ENCODE measurements at regions not wholly inside any gene's neighbourhood (a gene's known extent, or its start where the extent isn't known, plus 50 kb on each side); places are given as distances from the start of the nearest gene placed in this dataset.

- intact Hi-C loops (cut with DNase I; ENCODE audit: low total_unique reads): no loop called here
- TF ChIP-seq POLR2A (IDR thresholded peaks at IDR 0.05) (no peak), CTCF (IDR thresholded peaks at IDR 0.05) (no peak)
- WGBS, 2 donors: 36 to 92% methylated on average over 1 of the region's 1 CpG
Observed at GRCh38 chr13:95352486-95352885, 51.2 kb upstream of the ABCC4 start.

GRCh38 chr13:95354156-95354555 lies 52.9 kb upstream of the ABCC4 start:
- H3K4me1 ChIP-seq: no peaks in the 10 kb centered on the region
- intact Hi-C loops (cut with DNase I; ENCODE audit: low total_unique reads): no loop called here
- no peak overlapping the region for H3K27ac ChIP-seq
- DNase-seq: no peak
- no peak for TF ChIP-seq POLR2A (IDR thresholded peaks at IDR 0.05)
- no peak for TF ChIP-seq CTCF (IDR thresholded peaks at IDR 0.05)
- no peaks in the 10 kb centered on the region for H3K27me3 ChIP-seq
- H3K4me3 ChIP-seq: no peak overlapping the region
- H3K36me3 ChIP-seq (ENCODE audit: low read depth, missing control alignments): no peaks in the 10 kb centered on the region
- 65 to 91% methylated on average over 2 of the region's 2 CpGs for WGBS, 2 donors
- H3K9me3 ChIP-seq: no peaks in the 10 kb centered on the region

More at GRCh38 chr13:95352486-95352885, 51.2 kb upstream of the ABCC4 start:
- no peaks in the 10 kb centered on the region for H3K4me1 ChIP-seq
- no peaks in the 10 kb centered on the region for H3K9me3 ChIP-seq
- no peak overlapping the region for H3K4me3 ChIP-seq
- H3K36me3 ChIP-seq (ENCODE audit: low read depth, missing control alignments): no peaks in the 10 kb centered on the region
- no peak for DNase-seq
- H3K27me3 ChIP-seq: no peaks in the 10 kb centered on the region
- H3K27ac ChIP-seq: no peak overlapping the region

DNA sequence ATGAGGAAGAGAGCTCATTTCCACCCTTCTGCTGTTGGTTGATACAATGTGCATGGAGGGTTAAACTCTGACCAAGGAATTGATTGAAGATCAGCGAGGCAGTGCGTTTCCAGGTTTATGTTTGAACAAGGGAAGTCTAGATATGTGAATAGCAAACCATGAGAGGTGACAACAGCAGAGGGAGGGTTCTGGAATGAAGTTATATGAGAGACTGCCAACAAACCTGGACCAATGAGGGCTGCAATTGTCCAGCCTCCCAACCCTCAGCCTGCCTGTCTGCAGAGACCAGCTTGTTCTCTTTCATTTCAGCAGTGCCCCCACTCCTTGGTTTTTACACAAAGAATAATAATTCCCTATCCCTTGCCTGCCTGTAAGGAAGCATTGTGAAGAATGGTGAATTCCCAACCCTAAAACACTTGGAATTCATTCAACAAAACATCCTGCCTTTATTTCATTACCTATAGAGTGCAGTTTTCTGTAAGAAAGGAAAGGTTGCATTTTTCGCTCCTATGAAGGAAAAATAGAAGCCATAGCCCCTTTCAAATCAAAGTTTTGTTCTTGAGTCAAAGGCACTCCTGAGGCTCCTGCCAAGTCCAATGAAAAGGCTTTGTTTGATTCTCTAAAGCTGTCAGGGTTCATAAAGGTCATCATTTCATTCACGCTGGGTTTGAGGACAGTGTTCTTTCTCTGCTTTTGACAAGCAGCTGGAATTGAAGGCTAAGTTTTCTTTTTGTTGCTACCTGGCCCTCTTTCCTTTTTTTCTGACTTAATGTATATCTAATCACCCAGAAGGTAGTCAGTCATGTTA lies 53.6 kb upstream of the ABCC4 start:
- no peak for TF ChIP-seq CTCF (IDR thresholded peaks at IDR 0.05)
- no peak for TF ChIP-seq POLR2A (IDR thresholded peaks at IDR 0.05)

DNA sequence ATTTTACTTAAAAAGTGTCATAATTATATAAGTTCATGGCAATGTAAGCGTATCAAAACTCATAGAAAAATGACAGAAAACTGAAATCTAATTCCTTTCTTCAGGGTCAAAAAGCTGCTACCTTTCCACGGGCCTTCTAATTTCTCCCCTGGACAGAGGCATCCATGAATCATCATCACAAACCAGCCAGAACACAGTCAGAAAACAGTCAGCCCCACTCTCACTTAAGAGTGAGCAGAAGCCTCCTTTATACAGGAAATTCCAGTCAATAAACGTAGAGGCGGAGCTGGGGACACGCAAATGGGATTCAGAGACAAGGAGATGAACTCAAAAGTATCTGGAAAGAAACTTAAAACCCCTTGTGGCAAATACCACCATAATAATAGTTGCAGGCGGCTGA lies 54.2 kb upstream of the ABCC4 start:
- intact Hi-C loops (cut with DNase I; ENCODE audit: low total_unique reads): no loop called here
- 80 to 82% methylated on average over 6 of the region's 6 CpGs for WGBS, 2 donors
- Histone ChIP-seq H3K27ac (no peak overlapping the region), H3K4me1 (no peaks in the 10 kb centered on the region), H3K9me3 (no peaks in the 10 kb centered on the region), H3K27me3 (no peaks in the 10 kb centered on the region), H3K4me3 (no peak overlapping the region), H3K36me3 (ENCODE audit: low read depth, missing control alignments) (no peaks in the 10 kb centered on the region)
- DNase-seq: no peak
- TF ChIP-seq POLR2A (IDR thresholded peaks at IDR 0.05) (no peak), CTCF (IDR thresholded peaks at IDR 0.05) (no peak)

More for the DNA sequence above, 53.6 kb upstream of the ABCC4 start:
- 58 to 69% methylated on average over 4 of the region's 4 CpGs for WGBS, 2 donors
- no peak overlapping the region for H3K27ac ChIP-seq
- no peaks in the 10 kb centered on the region for H3K4me1 ChIP-seq
- no peaks in the 10 kb centered on the region for H3K27me3 ChIP-seq
- DNase-seq: no peak
- intact Hi-C loops (cut with DNase I; ENCODE audit: low total_unique reads): no loop called here
- H3K36me3 ChIP-seq (ENCODE audit: low read depth, missing control alignments): no peaks in the 10 kb centered on the region
- H3K4me3 ChIP-seq: no peak overlapping the region
- H3K9me3 ChIP-seq: no peaks in the 10 kb centered on the region

GRCh38 chr13:95356916-95357315 lies 55.7 kb upstream of the ABCC4 start:
- Histone ChIP-seq H3K4me3 (no peak overlapping the region), H3K4me1 (no peaks in the 10 kb centered on the region), H3K27me3 (no peaks in the 10 kb centered on the region), H3K36me3 (ENCODE audit: low read depth, missing control alignments) (no peaks in the 10 kb centered on the region), H3K27ac (no peak overlapping the region), H3K9me3 (no peaks in the 10 kb centered on the region)
- intact Hi-C loops (cut with DNase I; ENCODE audit: low total_unique reads): no loop called here
- TF ChIP-seq CTCF (IDR thresholded peaks at IDR 0.05) (no peak), POLR2A (IDR thresholded peaks at IDR 0.05) (no peak)
- no peak for DNase-seq
- WGBS, 2 donors: 96 to 97% methylated on average over 2 of the region's 2 CpGs

Measured in testis (tissue), 2 donors.